ENCODE measurements at regions not wholly inside any gene's neighbourhood (a gene's known extent, or its start where the extent isn't known, plus 50 kb on each side); places are given as distances from the start of the nearest gene placed in this dataset.

- no peak for DNase-seq
Observed at GRCh38 chr1:11414926-11415538, 63.9 kb upstream of the DISP3 start.

GRCh38 chr1:11417162-11417561 lies 61.8 kb upstream of the DISP3 start:
- no peak for DNase-seq

DNA sequence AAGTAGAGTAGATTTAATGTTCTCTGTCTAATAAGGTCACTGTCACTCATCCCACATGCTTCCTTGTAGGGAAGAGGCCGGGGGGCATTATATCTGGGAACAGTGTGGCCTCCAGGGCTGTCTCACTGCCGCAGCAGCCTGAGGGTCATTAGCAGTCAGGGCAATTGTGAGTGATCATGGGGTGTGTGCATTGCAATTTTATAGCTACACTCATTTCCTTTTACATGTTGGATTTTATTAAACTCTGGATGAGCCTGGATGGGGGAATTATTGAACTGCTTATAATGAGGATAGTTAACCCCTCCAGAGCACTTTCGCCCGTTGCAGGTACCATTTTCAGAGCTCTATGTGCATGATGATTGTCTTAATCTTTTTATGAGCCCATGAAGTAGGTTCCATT lies 60.9 kb upstream of the DISP3 start:
- no peak for DNase-seq

DNA sequence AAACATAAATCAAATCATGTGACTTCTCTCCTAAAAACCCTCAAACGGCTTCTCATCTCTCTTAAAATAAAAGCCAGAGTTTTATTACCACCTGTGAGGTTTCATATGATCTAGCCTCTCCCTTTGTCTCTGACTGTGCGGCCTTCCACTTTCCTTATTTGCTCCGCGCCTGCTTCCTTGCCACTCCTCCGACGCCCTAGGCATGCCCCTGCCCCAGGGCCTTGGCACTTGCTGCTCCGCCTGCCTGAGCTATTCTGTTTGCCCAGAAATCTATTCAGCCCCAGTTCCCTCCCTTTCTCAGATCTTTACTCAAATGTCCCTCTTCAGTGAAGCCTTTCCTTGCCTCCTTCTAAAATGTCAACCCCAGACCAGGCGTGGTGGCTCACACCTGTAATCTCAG lies 57.5 kb upstream of the DISP3 start:
- no peak for DNase-seq

GRCh38 chr1:11422686-11423085 lies 56.3 kb upstream of the DISP3 start:
- no peak for DNase-seq

DNA sequence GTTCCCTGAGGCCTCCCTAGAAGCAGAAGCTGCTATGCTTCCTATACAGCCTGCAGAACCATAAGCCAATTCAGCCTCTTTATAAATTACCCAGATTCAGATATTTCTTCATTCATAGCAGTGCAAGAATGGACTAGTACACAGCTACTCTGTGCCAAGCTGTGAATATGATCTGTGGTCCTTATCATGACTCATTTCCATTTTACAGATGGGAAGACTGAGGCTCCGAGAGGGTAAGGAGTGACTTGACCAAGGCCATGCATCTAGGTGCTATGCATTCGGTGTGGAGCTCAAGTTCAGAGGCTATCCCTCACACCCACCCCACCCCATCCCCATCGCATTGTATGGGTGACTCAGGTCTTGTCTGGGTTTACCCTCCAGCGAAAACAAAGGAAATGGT lies 52.3 kb upstream of the DISP3 start:
- DNase-seq = no peak

DNA sequence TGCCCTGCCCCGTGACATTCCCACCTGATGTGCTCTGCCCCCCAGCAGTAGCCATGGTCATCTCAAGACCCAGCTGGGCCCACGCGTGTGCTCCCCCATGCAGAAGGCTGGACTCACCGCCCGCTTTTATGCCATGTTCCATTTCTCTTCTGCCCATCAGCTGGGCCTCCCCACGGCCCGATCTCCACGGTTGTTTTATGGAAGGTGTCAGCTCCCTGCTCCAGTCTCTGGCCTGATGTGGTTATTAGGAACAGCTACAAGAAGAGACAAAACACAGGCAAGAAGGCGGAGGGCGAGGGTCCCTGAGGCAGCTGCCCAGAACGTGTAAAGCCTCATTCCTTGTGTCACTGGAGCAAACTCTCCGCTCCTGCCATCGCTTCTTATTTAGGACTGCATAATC lies 50.2 kb upstream of the DISP3 start:
- no peak for DNase-seq

All from inflammatory macrophage treated with lipopolysaccharide for 4 hours (primary cell).